ENCODE measurements at regions not wholly inside any gene's neighbourhood (a gene's known extent, or its start where the extent isn't known, plus 50 kb on each side); places are given as distances from the start of the nearest gene placed in this dataset.

- Mint-ChIP-seq H3K36me3 (no peaks in the 10 kb centered on the region), H3K4me1 (ENCODE audit: unreplicated experiment) (peaks cover 6% of the 10 kb centered on the region), H3K9me3 (no peaks in the 10 kb centered on the region), H3K4me3 (no peak overlapping the region), H3K27me3 (peaks cover 19% of the 10 kb centered on the region), H3K27ac (no peak overlapping the region)
- DNase-seq (ENCODE audit: extremely low spot score, unreplicated experiment): no peak
- TF ChIP-seq CTCF (conservative IDR thresholded peaks at IDR 0.05): no peak
Observed at GRCh38 chr2:2696325-2696724, 365.2 kb upstream of the MYT1L start.

- Mint-ChIP-seq H3K4me1 (ENCODE audit: unreplicated experiment) (peaks cover 6% of the 10 kb centered on the region), H3K27me3 (peaks cover 19% of the 10 kb centered on the region), H3K4me3 (no peak overlapping the region), H3K27ac (no peak overlapping the region), H3K36me3 (no peaks in the 10 kb centered on the region), H3K9me3 (no peaks in the 10 kb centered on the region)
- no peak for DNase-seq (ENCODE audit: extremely low spot score, unreplicated experiment)
- TF ChIP-seq CTCF (conservative IDR thresholded peaks at IDR 0.05): no peak
Observed at GRCh38 chr2:2694746-2695145, 363.7 kb upstream of the MYT1L start.

GRCh38 chr2:2692599-2693389, 361.7 kb upstream of the MYT1L start:
- Mint-ChIP-seq H3K27me3 (peaks cover 14% of the 10 kb centered on the region), H3K4me3 (no peak overlapping the region), H3K36me3 (no peaks in the 10 kb centered on the region), H3K9me3 (no peaks in the 10 kb centered on the region), H3K4me1 (ENCODE audit: unreplicated experiment) (no peaks in the 10 kb centered on the region), H3K27ac (no peak overlapping the region)
- no peak for TF ChIP-seq CTCF (conservative IDR thresholded peaks at IDR 0.05)
- DNase-seq (ENCODE audit: extremely low spot score, unreplicated experiment): no peak

DNA sequence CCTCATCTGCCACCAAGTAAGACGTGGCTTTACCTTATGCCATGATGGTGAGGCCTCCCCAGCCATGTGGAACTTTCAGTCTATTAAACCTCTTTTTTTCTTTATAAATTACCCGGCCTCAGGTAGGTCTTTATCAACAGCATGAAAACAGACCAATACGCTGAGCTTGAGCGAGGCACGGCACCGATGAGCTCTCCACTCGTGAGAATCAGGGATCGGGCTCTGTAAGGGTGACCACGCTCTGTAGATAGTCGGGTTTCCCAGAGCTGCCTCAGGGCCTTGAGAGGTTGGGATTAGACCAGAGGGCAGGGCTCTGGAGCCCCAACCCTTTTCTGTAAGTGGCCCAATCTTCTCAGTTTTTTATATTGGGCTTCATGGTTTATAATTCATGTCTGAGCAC, 360.3 kb upstream of the MYT1L start:
- TF ChIP-seq CTCF (conservative IDR thresholded peaks at IDR 0.05): no peak
- Mint-ChIP-seq H3K4me3 (no peak overlapping the region), H3K27ac (no peak overlapping the region), H3K27me3 (peaks cover 14% of the 10 kb centered on the region), H3K36me3 (no peaks in the 10 kb centered on the region), H3K9me3 (no peaks in the 10 kb centered on the region), H3K4me1 (ENCODE audit: unreplicated experiment) (no peaks in the 10 kb centered on the region)
- no peak for DNase-seq (ENCODE audit: extremely low spot score, unreplicated experiment)

GRCh38 chr2:2690985-2691384, 359.9 kb upstream of the MYT1L start:
- no peak overlapping the region for H3K27ac Mint-ChIP-seq
- H3K36me3 Mint-ChIP-seq: no peaks in the 10 kb centered on the region
- H3K4me3 Mint-ChIP-seq: no peak overlapping the region
- no peaks in the 10 kb centered on the region for H3K9me3 Mint-ChIP-seq
- no peak for TF ChIP-seq CTCF (conservative IDR thresholded peaks at IDR 0.05)
- H3K27me3 Mint-ChIP-seq: peaks cover 14% of the 10 kb centered on the region
- H3K4me1 Mint-ChIP-seq (ENCODE audit: unreplicated experiment): no peaks in the 10 kb centered on the region
- DNase-seq (ENCODE audit: extremely low spot score, unreplicated experiment): no peak
